GM23338 (cell line): ENCODE measurements at regions not wholly inside any gene's neighbourhood (a gene's known extent, or its start where the extent isn't known, plus 50 kb on each side); places are given as distances from the start of the nearest gene placed in this dataset.

Experiments used
- ATAC-seq: fragments of 200-7000 bp; cut with Tn5 transposase; 3 replicates; pipeline ENCODE4 v1.9.1; 2020
- DNase-seq: peaks from one replicate; pipeline ENCODE4 v3.0.0-alpha.2; 2015; ENCODE audit warnings: low spot score
- H2AFZ ChIP-seq: fragments of 200-600 bp; sonication (generic); 2 replicates; pipeline ENCODE4 v1.8.0; 2016; ENCODE audit warnings: antibody characterized with exemption, mild to moderate bottlenecking, moderate library complexity
- H3F3A ChIP-seq: fragments of 200-600 bp; sonication (generic); replicated peaks from 2 replicates; pipeline ENCODE4 v1.8.0; 2017; ENCODE audit warnings: antibody characterized with exemption, mixed run types, low read depth
- H3K27ac ChIP-seq: fragments of 200-600 bp; sonication (generic); 2 replicates; pipeline ENCODE4 v1.6.1; 2016; ENCODE audit warnings: low read depth
- H3K27me3 ChIP-seq: fragments of 200-600 bp; sonication (generic); 2 replicates; pipeline ENCODE4 v1.8.0; 2016; ENCODE audit warnings: mild to moderate bottlenecking, mixed run types, moderate library complexity; ENCODE audit not compliant: insufficient read depth
- H3K36me3 ChIP-seq: fragments of 200-600 bp; sonication (generic); 2 replicates; pipeline ENCODE4 v1.8.0; 2016; ENCODE audit warnings: mild to moderate bottlenecking; ENCODE audit not compliant: insufficient read depth
- H3K4me1 ChIP-seq: fragments of 200-600 bp; sonication (generic); 2 replicates; pipeline ENCODE4 v1.8.0; 2016; ENCODE audit warnings: mild to moderate bottlenecking, moderate library complexity; ENCODE audit not compliant: insufficient read depth
- H3K4me2 ChIP-seq: fragments of 200-600 bp; sonication (generic); 2 replicates; pipeline ENCODE4 v1.7.1; 2017; ENCODE audit warnings: mixed run types
- H3K4me3 ChIP-seq: fragments of 200-600 bp; sonication (generic); 2 replicates; pipeline ENCODE4 v1.6.1; 2016; ENCODE audit warnings: mixed run types
- H3K79me2 ChIP-seq: fragments of 200-600 bp; sonication (generic); replicated peaks from 2 replicates; pipeline ENCODE4 v1.8.0; 2017; ENCODE audit warnings: mild to moderate bottlenecking; ENCODE audit not compliant: insufficient read depth
- H3K9me2 ChIP-seq: fragments of 200-600 bp; sonication (generic); 2 replicates; pipeline ENCODE4 v1.8.0; 2017; ENCODE audit not compliant: insufficient read depth
- H4K20me1 ChIP-seq: fragments of 200-600 bp; sonication (generic); replicated peaks from 2 replicates; pipeline ENCODE4 v1.8.0; 2017; ENCODE audit warnings: mild to moderate bottlenecking; ENCODE audit not compliant: insufficient read depth
- H3K27ac Mint-ChIP-seq: 2 replicates; pipeline ENCODE4 v1.8.0; 2020; ENCODE audit warnings: inconsistent platforms, mild to moderate bottlenecking, moderate library complexity, mixed read lengths
- H3K27me3 Mint-ChIP-seq: 3 replicates; pipeline ENCODE4 v1.8.0; 2022; ENCODE audit warnings: low read depth, mild to moderate bottlenecking, moderate library complexity, mixed read lengths, inconsistent platforms; ENCODE audit not compliant: insufficient read depth, poor library complexity
- H3K36me3 Mint-ChIP-seq: 3 replicates; pipeline ENCODE4 v1.8.0; 2021; ENCODE audit warnings: low read depth, mild to moderate bottlenecking, inconsistent platforms, moderate library complexity, mixed read lengths
- H3K4me1 Mint-ChIP-seq: 3 replicates; pipeline ENCODE4 v1.8.0; 2020; ENCODE audit warnings: mild to moderate bottlenecking, inconsistent platforms, mixed read lengths
- H3K4me3 Mint-ChIP-seq: 3 replicates; pipeline ENCODE4 v1.8.0; 2021; ENCODE audit warnings: moderate library complexity, mild to moderate bottlenecking, inconsistent platforms, mixed read lengths
- H3K9me3 Mint-ChIP-seq: 3 replicates; pipeline ENCODE4 v1.8.0; 2020; ENCODE audit warnings: moderate library complexity, mild to moderate bottlenecking, inconsistent platforms, mixed read lengths
- CREB1 ChIP-seq: fragments of 250-450 bp; sonication (Bioruptor Pico); IDR thresholded peaks from 2 replicates; pipeline ENCODE4 v1.5.0; 2020; ENCODE audit warnings: low read depth, mild to moderate bottlenecking, moderate library complexity
- EZH2 ChIP-seq: fragments of 200-600 bp; sonication (generic); IDR thresholded peaks from one replicate; pipeline ENCODE4 v1.8.0; 2017; ENCODE audit warnings: antibody characterized with exemption, mild to moderate bottlenecking, low read depth; ENCODE audit not compliant: unreplicated experiment
- EZH2phosphoT487 ChIP-seq: fragments of 200-600 bp; sonication (generic); IDR thresholded peaks from one replicate; pipeline ENCODE4 v1.8.1; 2018; ENCODE audit warnings: antibody characterized with exemption; ENCODE audit not compliant: unreplicated experiment
- JUNB ChIP-seq: IDR thresholded peaks from one replicate; pipeline ENCODE4 v1.6.1; 2016; ENCODE audit warnings: antibody characterized with exemption; ENCODE audit not compliant: unreplicated experiment
- NANOG ChIP-seq: IDR thresholded peaks from 2 replicates; pipeline ENCODE4 v1.6.1; 2016; ENCODE audit warnings: antibody characterized with exemption, borderline replicate concordance
- POLR2AphosphoS5 ChIP-seq: IDR thresholded peaks from 2 replicates; pipeline ENCODE4 v1.6.1; 2016; ENCODE audit warnings: antibody characterized with exemption, low read depth
- ZNF114 ChIP-seq: fragments of 250-450 bp; sonication (Bioruptor Pico); IDR thresholded peaks from 2 replicates; pipeline ENCODE4 v1.5.0; 2020; ENCODE audit warnings: mild to moderate bottlenecking, moderate library complexity
- ZNF331 ChIP-seq: fragments of 250-450 bp; sonication (Bioruptor Pico); IDR thresholded peaks from 2 replicates; pipeline ENCODE4 v1.5.0; 2020; ENCODE audit warnings: low read depth, mild to moderate bottlenecking, moderate library complexity
- TF ChIP-seq, protein P1 (sequence below): fragments of 250-450 bp; sonication (Bioruptor Pico); IDR thresholded peaks from 2 replicates; pipeline ENCODE4 v1.5.0; 2020; ENCODE audit warnings: mild to moderate bottlenecking, moderate library complexity
- TF ChIP-seq, protein P2 (sequence below): IDR thresholded peaks from 2 replicates; pipeline ENCODE4 v1.6.1; 2016; ENCODE audit warnings: antibody characterized with exemption
- TF ChIP-seq, protein P3 (sequence below): IDR thresholded peaks from one replicate; pipeline ENCODE4 v1.6.1; 2018; ENCODE audit warnings: antibody characterized with exemption; ENCODE audit not compliant: unreplicated experiment
- TF ChIP-seq, protein P4 (sequence below), 2 experiments: fragments of 200-600 bp in 1 of 2; sonication (generic) in 1 of 2; conservative IDR thresholded peaks; 2 replicates each; pipeline versions ENCODE4 v1.5.1 to v1.6.1; 2016 to 2017; ENCODE audit warnings: antibody characterized with exemption in 2 of 2, low read depth in 2 of 2, mild to moderate bottlenecking in 2 of 2, moderate library complexity in 1 of 2

DNA sequence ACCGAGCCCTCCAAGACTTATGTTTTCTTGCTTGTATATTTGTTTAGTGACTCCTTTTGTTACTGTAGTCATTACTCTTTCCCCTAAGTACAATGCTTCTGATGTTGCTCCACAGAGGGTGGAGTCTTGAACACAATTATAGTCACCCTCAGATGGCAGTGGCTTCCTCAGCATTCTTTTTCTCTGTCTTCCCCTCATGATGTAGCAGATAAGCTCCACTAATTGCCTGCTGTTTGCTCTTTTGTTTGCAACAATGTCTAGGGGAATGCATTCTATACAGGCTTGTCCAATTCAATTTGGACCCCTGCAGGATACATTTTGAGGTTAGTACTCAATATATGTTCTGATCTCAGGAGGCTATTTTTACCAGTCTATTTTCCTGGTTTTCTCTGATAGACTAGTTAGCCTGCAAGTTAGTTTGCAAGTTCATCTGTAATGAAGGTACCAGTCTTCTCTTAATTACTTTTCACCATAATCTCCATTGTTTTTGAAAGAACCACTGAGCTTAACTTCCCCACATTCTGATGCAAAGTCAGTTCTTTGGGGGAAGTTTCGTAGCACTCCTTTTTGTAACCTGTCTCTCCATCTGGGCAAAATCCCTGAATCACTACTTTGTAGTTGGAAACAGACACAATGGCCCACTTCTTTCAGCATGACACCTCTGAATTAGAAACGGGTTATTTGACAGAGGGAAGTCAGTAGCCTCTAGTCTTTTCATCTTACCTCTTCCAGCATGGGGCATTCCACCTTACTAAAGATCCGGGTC lies 1509.2 kb downstream of the CDH11 start:
- H3K4me3 ChIP-seq: no peak overlapping the region
- H3K27me3 Mint-ChIP-seq: peaks cover 3% of the 10 kb centered on the region
- peaks cover 7% of the 10 kb centered on the region; the same call in 1 of the 2 replicates for H3K9me2 ChIP-seq
- H3K4me2 ChIP-seq: 0 out of 2 replicates have a peak overlapping the region, but pooled peaks have one; percentile 22
- H4K20me1 ChIP-seq: no peaks in the 10 kb centered on the region
- H3K4me1 ChIP-seq: peaks cover 11% of the 10 kb centered on the region
- TF ChIP-seq ZNF331: no peak
- no peak for TF ChIP-seq NANOG
- TF ChIP-seq JUNB: no peak
- TF ChIP-seq, protein P1, sequence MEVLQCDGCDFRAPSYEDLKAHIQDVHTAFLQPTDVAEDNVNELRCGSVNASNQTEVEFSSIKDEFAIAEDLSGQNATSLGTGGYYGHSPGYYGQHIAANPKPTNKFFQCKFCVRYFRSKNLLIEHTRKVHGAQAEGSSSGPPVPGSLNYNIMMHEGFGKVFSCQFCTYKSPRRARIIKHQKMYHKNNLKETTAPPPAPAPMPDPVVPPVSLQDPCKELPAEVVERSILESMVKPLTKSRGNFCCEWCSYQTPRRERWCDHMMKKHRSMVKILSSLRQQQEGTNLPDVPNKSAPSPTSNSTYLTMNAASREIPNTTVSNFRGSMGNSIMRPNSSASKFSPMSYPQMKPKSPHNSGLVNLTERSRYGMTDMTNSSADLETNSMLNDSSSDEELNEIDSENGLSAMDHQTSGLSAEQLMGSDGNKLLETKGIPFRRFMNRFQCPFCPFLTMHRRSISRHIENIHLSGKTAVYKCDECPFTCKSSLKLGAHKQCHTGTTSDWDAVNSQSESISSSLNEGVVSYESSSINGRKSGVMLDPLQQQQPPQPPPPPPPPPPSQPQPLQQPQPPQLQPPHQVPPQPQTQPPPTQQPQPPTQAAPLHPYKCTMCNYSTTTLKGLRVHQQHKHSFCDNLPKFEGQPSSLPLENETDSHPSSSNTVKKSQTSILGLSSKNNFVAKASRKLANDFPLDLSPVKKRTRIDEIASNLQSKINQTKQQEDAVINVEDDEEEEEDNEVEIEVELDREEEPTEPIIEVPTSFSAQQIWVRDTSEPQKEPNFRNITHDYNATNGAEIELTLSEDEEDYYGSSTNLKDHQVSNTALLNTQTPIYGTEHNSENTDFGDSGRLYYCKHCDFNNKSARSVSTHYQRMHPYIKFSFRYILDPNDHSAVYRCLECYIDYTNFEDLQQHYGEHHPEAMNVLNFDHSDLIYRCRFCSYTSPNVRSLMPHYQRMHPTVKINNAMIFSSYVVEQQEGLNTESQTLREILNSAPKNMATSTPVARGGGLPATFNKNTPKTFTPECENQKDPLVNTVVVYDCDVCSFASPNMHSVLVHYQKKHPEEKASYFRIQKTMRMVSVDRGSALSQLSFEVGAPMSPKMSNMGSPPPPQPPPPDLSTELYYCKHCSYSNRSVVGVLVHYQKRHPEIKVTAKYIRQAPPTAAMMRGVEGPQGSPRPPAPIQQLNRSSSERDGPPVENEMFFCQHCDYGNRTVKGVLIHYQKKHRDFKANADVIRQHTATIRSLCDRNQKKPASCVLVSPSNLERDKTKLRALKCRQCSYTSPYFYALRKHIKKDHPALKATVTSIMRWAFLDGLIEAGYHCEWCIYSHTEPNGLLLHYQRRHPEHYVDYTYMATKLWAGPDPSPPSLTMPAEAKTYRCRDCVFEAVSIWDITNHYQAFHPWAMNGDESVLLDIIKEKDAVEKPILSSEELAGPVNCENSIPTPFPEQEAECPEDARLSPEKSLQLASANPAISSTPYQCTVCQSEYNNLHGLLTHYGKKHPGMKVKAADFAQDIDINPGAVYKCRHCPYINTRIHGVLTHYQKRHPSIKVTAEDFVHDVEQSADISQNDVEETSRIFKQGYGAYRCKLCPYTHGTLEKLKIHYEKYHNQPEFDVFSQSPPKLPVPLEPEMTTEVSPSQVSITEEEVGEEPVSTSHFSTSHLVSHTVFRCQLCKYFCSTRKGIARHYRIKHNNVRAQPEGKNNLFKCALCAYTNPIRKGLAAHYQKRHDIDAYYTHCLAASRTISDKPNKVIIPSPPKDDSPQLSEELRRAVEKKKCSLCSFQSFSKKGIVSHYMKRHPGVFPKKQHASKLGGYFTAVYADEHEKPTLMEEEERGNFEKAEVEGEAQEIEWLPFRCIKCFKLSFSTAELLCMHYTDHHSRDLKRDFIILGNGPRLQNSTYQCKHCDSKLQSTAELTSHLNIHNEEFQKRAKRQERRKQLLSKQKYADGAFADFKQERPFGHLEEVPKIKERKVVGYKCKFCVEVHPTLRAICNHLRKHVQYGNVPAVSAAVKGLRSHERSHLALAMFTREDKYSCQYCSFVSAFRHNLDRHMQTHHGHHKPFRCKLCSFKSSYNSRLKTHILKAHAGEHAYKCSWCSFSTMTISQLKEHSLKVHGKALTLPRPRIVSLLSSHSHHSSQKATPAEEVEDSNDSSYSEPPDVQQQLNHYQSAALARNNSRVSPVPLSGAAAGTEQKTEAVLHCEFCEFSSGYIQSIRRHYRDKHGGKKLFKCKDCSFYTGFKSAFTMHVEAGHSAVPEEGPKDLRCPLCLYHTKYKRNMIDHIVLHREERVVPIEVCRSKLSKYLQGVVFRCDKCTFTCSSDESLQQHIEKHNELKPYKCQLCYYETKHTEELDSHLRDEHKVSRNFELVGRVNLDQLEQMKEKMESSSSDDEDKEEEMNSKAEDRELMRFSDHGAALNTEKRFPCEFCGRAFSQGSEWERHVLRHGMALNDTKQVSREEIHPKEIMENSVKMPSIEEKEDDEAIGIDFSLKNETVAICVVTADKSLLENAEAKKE (CRISPR knock-in tag): no peak
- TF ChIP-seq, protein P2, sequence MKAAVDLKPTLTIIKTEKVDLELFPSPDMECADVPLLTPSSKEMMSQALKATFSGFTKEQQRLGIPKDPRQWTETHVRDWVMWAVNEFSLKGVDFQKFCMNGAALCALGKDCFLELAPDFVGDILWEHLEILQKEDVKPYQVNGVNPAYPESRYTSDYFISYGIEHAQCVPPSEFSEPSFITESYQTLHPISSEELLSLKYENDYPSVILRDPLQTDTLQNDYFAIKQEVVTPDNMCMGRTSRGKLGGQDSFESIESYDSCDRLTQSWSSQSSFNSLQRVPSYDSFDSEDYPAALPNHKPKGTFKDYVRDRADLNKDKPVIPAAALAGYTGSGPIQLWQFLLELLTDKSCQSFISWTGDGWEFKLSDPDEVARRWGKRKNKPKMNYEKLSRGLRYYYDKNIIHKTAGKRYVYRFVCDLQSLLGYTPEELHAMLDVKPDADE: no peak
- TF ChIP-seq POLR2AphosphoS5: no peak
- TF ChIP-seq ZNF114: no peak
- TF ChIP-seq EZH2phosphoT487: no peak
- TF ChIP-seq, protein P3, sequence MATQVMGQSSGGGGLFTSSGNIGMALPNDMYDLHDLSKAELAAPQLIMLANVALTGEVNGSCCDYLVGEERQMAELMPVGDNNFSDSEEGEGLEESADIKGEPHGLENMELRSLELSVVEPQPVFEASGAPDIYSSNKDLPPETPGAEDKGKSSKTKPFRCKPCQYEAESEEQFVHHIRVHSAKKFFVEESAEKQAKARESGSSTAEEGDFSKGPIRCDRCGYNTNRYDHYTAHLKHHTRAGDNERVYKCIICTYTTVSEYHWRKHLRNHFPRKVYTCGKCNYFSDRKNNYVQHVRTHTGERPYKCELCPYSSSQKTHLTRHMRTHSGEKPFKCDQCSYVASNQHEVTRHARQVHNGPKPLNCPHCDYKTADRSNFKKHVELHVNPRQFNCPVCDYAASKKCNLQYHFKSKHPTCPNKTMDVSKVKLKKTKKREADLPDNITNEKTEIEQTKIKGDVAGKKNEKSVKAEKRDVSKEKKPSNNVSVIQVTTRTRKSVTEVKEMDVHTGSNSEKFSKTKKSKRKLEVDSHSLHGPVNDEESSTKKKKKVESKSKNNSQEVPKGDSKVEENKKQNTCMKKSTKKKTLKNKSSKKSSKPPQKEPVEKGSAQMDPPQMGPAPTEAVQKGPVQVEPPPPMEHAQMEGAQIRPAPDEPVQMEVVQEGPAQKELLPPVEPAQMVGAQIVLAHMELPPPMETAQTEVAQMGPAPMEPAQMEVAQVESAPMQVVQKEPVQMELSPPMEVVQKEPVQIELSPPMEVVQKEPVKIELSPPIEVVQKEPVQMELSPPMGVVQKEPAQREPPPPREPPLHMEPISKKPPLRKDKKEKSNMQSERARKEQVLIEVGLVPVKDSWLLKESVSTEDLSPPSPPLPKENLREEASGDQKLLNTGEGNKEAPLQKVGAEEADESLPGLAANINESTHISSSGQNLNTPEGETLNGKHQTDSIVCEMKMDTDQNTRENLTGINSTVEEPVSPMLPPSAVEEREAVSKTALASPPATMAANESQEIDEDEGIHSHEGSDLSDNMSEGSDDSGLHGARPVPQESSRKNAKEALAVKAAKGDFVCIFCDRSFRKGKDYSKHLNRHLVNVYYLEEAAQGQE: no peak
- TF ChIP-seq CREB1 (CRISPR knock-in tag): no peak
- TF ChIP-seq EZH2: no peak
- TF ChIP-seq, protein P4, sequence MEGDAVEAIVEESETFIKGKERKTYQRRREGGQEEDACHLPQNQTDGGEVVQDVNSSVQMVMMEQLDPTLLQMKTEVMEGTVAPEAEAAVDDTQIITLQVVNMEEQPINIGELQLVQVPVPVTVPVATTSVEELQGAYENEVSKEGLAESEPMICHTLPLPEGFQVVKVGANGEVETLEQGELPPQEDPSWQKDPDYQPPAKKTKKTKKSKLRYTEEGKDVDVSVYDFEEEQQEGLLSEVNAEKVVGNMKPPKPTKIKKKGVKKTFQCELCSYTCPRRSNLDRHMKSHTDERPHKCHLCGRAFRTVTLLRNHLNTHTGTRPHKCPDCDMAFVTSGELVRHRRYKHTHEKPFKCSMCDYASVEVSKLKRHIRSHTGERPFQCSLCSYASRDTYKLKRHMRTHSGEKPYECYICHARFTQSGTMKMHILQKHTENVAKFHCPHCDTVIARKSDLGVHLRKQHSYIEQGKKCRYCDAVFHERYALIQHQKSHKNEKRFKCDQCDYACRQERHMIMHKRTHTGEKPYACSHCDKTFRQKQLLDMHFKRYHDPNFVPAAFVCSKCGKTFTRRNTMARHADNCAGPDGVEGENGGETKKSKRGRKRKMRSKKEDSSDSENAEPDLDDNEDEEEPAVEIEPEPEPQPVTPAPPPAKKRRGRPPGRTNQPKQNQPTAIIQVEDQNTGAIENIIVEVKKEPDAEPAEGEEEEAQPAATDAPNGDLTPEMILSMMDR (conservative IDR thresholded peaks at IDR 0.05; ENCODE audit: low read depth in 2 of 2): no peak
- H3K27ac Mint-ChIP-seq: no peak overlapping the region; the same call in 1 of the 2 replicates
- H3F3A ChIP-seq: no peaks in the 10 kb centered on the region
- H3K4me3 Mint-ChIP-seq: no peak overlapping the region
- ATAC-seq (peak; percentile 57), DNase-seq (peak; percentile 18)
- peaks cover 5% of the 10 kb centered on the region; the same call in 1 of the 2 replicates for H3K27me3 ChIP-seq
- peak overlapping the region; percentile 15; the same call in 1 of the 2 replicates for H3K27ac ChIP-seq
- peaks cover 8% of the 10 kb centered on the region; the same call in 1 of the 3 replicates for H3K9me3 Mint-ChIP-seq
- no peaks in the 10 kb centered on the region for H3K79me2 ChIP-seq
- peaks cover 13% of the 10 kb centered on the region for H3K4me1 Mint-ChIP-seq
- H2AFZ ChIP-seq: no peak overlapping the region
- peaks cover 4% of the 10 kb centered on the region; the same call in 1 of the 3 replicates for H3K36me3 Mint-ChIP-seq
- H3K36me3 ChIP-seq: no peaks in the 10 kb centered on the region
